GM23248 (cell line): ENCODE measurements at regions not wholly inside any gene's neighbourhood (a gene's known extent, or its start where the extent isn't known, plus 50 kb on each side); places are given as distances from the start of the nearest gene placed in this dataset.

ENCODE experiments used
- EZH2 ChIP-seq: fragments of 200-600 bp; sonication (generic); IDR thresholded peaks from 2 replicates; pipeline ENCODE4 v1.6.1; 2018; ENCODE audit warnings: antibody characterized with exemption, mild to moderate bottlenecking; ENCODE audit not compliant: insufficient read depth, poor library complexity, severe bottlenecking
- EZH2phosphoT487 ChIP-seq: fragments of 200-600 bp; sonication (generic); IDR thresholded peaks from 2 replicates; pipeline ENCODE4 v1.6.1; 2018; ENCODE audit warnings: antibody characterized with exemption, moderate library complexity, mild to moderate bottlenecking, low read depth; ENCODE audit not compliant: insufficient read depth

DNA sequence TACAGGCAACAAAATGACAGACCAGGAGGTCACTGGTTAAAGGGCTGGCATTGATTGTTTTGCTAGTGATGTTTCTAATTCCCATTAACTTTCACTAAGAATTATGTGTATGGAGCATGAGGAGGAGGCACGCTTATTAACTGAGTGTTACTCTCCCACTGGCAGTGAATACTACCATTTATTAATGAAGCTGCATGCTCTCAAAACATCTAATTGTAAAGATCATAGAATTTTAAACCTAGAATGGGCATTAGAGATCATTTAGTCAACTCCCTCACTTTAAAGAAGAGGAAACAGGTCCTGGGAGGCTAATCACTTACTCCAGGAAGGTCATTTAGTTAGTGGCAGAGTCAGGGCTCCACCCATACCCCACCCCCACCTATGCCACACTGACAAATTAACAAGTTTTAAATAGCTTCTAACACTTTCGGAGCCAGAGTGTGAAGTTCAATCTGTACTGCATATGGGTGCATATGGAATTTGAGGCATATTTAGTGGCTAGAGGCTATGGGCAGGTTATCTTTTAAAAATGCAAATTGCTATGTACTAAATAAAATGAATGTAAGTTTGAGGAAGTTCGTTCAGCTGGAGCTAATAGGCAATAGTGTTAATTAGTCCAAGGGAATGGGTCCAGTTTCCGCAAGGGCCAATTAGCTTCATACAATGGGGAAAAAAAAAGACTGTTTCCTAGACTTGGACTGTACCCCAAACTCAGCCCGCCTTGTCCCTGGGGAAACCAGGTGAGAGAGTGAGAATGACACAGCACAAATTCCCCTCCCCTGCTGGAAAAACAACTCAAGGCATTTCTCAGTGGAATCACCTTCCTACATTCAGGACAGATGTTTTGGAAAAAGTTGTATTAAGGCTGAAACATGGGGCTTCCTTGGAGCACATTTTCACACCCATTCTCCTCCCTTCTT is 178.8 kb downstream of the ICOS start:
- TF ChIP-seq EZH2, result no peak
- TF ChIP-seq EZH2phosphoT487, result no peak
